Chondrocyte (in vitro differentiated cells): ENCODE measurements at regions not wholly inside any gene's neighbourhood (a gene's known extent, or its start where the extent isn't known, plus 50 kb on each side); places are given as distances from the start of the nearest gene placed in this dataset.

Experiments used
- DNase-seq: peaks from one replicate; pipeline ENCODE4 v3.0.0; 2021; ENCODE audit warnings: mixed read lengths, low spot score
- H3K27ac Mint-ChIP-seq: one replicate; pipeline ENCODE4 v1.8.0; 2021; ENCODE audit warnings: mild to moderate bottlenecking, moderate library complexity, mixed read lengths; ENCODE audit not compliant: unreplicated experiment
- H3K27me3 Mint-ChIP-seq: 2 replicates; pipeline ENCODE4 v1.8.0; 2021; ENCODE audit warnings: low read depth, mixed read lengths
- H3K36me3 Mint-ChIP-seq: 2 replicates; pipeline ENCODE4 v1.8.0; 2021; ENCODE audit warnings: low read depth, mixed read lengths
- H3K4me1 Mint-ChIP-seq: 2 replicates; pipeline ENCODE4 v1.8.0; 2021; ENCODE audit warnings: low read depth, mild to moderate bottlenecking, mixed read lengths
- H3K4me3 Mint-ChIP-seq: one replicate; pipeline ENCODE4 v1.8.0; 2021; ENCODE audit warnings: mild to moderate bottlenecking, moderate library complexity, mixed read lengths; ENCODE audit not compliant: unreplicated experiment
- H3K9me3 Mint-ChIP-seq: 2 replicates; pipeline ENCODE4 v1.8.0; 2021; ENCODE audit warnings: low read depth, mixed read lengths
- TF ChIP-seq, protein P1 (sequence below): fragments of 200-600 bp; sonication (generic); IDR thresholded peaks from 2 replicates; pipeline ENCODE4 v1.5.0; 2021; ENCODE audit warnings: antibody characterized with exemption, mild to moderate bottlenecking, moderate library complexity

DNA sequence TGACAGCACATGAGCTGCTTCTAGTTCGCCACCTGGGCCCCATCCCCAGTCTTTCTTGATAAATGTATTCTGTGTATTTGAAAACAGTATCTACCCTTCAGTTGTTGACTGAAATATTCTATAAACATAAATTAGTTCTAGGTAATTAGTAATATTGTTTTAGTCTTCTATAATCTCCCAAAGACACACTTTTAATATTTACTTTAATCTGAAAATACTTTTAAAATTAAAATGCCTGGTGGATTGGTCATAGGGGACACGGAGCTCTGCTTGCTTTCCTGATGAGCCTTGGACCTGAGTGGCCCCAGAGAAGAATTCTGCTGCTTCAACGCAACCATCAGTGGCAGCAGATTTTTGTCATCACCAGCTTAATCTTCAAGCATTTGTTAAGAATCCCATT is 234.5 kb downstream of the THBS2 start:
- no peak for DNase-seq
- no peak overlapping the region for H3K4me3 Mint-ChIP-seq
- H3K4me1 Mint-ChIP-seq = peaks cover 14% of the 10 kb centered on the region
- H3K27ac Mint-ChIP-seq = no peak overlapping the region
- H3K9me3 Mint-ChIP-seq = peaks cover 28% of the 10 kb centered on the region
- H3K27me3 Mint-ChIP-seq = no peaks in the 10 kb centered on the region
- peaks cover 17% of the 10 kb centered on the region for H3K36me3 Mint-ChIP-seq
- TF ChIP-seq, protein P1, sequence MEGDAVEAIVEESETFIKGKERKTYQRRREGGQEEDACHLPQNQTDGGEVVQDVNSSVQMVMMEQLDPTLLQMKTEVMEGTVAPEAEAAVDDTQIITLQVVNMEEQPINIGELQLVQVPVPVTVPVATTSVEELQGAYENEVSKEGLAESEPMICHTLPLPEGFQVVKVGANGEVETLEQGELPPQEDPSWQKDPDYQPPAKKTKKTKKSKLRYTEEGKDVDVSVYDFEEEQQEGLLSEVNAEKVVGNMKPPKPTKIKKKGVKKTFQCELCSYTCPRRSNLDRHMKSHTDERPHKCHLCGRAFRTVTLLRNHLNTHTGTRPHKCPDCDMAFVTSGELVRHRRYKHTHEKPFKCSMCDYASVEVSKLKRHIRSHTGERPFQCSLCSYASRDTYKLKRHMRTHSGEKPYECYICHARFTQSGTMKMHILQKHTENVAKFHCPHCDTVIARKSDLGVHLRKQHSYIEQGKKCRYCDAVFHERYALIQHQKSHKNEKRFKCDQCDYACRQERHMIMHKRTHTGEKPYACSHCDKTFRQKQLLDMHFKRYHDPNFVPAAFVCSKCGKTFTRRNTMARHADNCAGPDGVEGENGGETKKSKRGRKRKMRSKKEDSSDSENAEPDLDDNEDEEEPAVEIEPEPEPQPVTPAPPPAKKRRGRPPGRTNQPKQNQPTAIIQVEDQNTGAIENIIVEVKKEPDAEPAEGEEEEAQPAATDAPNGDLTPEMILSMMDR = no peak

DNA sequence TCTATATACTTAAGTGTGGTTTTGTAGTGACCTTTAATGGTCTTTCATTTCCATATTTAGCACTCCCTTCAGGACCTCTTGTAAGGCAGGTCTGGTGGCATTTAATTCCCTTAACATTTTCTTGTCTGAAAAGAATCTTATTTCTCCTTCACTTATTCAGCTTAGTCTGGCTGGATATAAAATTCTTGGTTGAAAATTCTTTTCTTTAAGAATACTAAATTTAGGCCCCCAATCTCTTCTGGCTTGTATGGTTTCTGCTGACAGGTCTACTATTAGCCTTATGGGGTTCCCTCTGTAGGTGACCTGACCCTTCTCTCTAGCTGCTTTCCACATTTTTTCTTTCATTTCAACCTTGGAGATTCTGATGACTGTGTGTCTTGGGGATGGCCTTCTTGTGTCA is 236.9 kb downstream of the THBS2 start:
- H3K4me3 Mint-ChIP-seq = no peak overlapping the region
- TF ChIP-seq, protein P1 = no peak
- H3K36me3 Mint-ChIP-seq = peaks cover 15% of the 10 kb centered on the region
- H3K27me3 Mint-ChIP-seq = no peaks in the 10 kb centered on the region
- H3K27ac Mint-ChIP-seq = no peak overlapping the region
- H3K9me3 Mint-ChIP-seq = peaks cover 37% of the 10 kb centered on the region
- DNase-seq = no peak
- peaks cover 8% of the 10 kb centered on the region for H3K4me1 Mint-ChIP-seq

DNA sequence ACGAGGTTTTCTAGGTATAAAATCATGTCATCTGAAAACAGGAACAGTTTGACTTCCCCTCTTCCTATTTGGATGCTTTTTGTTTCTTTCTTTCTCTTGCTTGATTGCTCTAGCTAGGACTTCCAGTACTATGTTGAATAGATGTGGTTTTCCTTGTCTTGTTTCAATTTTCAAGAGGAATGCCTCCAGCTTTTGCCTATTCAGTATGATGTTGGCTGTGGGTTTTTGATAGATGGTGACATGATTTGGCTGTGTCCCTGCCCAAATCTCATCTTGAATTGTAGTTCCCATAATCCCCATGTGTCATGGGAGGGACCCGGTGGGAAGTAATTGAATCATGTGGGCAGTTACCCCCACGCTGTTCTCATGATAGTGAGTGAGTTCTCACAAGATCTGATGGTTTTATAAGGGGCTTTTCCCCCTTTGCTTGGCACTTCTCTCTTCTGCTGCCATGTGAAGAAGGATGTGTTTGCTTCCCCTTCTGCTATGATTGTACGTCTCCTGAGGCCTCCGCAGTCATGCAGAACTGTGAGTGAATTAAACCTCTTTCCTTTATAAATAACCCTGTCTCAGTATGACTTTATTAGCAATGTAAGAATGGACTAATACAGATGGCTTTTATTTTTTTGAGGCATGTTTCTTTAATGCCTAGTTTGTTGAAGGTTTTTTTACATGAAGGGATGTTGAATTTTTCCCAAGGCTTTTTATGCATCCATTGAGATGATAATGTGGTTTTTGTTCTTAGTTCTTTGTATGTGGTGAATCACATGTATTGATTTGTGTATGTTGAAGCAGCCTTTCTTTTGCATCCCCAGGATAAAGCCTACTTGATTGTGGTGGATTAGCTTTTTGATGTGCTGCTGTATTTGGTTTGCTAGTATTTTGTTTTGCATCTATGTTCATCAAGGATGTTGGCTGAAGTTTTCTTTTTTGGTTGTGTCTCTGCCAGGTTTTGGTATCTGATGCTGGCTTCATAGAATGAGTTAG is 239.1 kb downstream of the THBS2 start:
- H3K4me1 Mint-ChIP-seq = peaks cover 3% of the 10 kb centered on the region
- H3K27ac Mint-ChIP-seq = no peak overlapping the region
- H3K9me3 Mint-ChIP-seq = peaks cover 37% of the 10 kb centered on the region
- H3K27me3 Mint-ChIP-seq = no peaks in the 10 kb centered on the region
- TF ChIP-seq, protein P1 = no peak
- peaks cover 15% of the 10 kb centered on the region for H3K36me3 Mint-ChIP-seq
- no peak for DNase-seq
- no peak overlapping the region for H3K4me3 Mint-ChIP-seq

DNA sequence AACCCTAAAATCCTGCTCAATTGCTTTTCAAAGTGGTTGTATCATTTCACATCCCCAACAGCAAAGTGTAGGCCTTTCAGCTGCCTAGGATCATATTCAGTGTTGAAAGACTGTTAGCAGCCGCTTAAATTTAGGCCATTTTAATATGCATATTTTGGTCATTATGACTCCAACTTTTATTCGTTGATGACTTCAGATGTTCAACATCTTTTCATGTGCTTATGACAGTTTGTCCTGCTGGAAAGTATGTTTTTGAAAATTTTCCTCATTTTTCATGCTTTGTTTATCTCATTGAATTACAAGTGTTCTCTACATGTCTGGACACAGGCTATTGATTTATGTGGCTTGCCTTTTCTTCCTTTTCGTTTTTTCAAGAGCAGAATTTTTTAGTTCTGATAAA is 244.0 kb downstream of the THBS2 start:
- no peak overlapping the region for H3K4me3 Mint-ChIP-seq
- peaks cover 8% of the 10 kb centered on the region for H3K9me3 Mint-ChIP-seq
- H3K4me1 Mint-ChIP-seq = peaks cover 16% of the 10 kb centered on the region
- DNase-seq = no peak
- no peak overlapping the region for H3K27ac Mint-ChIP-seq
- no peaks in the 10 kb centered on the region for H3K27me3 Mint-ChIP-seq
- TF ChIP-seq, protein P1 = no peak
- H3K36me3 Mint-ChIP-seq = no peaks in the 10 kb centered on the region

DNA sequence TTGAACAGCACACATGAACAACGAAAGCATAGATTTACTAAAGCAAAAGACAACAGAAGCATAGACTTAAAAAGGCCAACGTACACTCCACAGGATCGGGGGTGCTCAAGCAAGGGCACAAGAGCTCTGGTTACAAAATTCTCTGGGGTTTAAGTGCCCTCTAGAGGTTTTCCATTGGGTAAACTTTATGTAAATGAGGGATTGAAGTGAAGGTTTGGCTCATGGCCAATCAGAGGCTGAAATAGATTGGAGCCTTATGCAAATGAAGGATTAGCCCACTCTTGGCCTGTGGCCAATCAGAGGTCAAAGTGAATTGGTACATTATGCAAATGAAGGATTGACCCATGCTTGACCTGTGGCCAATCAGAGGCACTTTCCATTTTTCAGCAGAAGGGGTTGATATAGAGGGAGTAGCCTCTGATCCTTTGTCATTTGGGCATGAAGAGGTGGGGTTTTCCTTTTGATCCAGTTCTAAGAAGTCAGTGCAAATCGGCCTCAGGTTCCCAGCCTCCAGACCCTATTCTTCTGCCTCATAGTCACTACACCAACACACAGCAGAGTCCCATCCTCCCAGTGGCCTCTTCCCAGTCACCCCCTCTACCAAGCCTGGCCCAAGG is 244.9 kb downstream of the THBS2 start:
- H3K36me3 Mint-ChIP-seq = no peaks in the 10 kb centered on the region
- no peak overlapping the region for H3K4me3 Mint-ChIP-seq
- TF ChIP-seq, protein P1 = no peak
- no peak for DNase-seq
- H3K27ac Mint-ChIP-seq = no peak overlapping the region
- peaks cover 22% of the 10 kb centered on the region for H3K4me1 Mint-ChIP-seq
- no peaks in the 10 kb centered on the region for H3K27me3 Mint-ChIP-seq
- H3K9me3 Mint-ChIP-seq = peaks cover 8% of the 10 kb centered on the region
